Parathyroid adenoma (tissue), 2 donors: ENCODE measurements at regions not wholly inside any gene's neighbourhood (a gene's known extent, or its start where the extent isn't known, plus 50 kb on each side); places are given as distances from the start of the nearest gene placed in this dataset.
"Not testable (repeated sequence)": the region's sequence is repeated elsewhere in the genome, so short reads cannot be mapped to it uniquely, and the experiment has no call there.

ENCODE experiments used
- H2AFZ ChIP-seq: fragments of 300-600 bp; sonication (generic); one replicate; pipeline ENCODE4 v1.7.0; 2017; ENCODE audit warnings: antibody characterized with exemption, mild to moderate bottlenecking
- H3K27ac ChIP-seq: fragments of 300-600 bp; sonication (generic); one replicate; pipeline ENCODE4 v1.7.0; 2017
- H3K27me3 ChIP-seq: fragments of 300-600 bp; sonication (generic); one replicate; pipeline ENCODE4 v1.7.0; 2017; ENCODE audit warnings: low read length; ENCODE audit not compliant: control insufficient read depth, insufficient read depth
- H3K36me3 ChIP-seq: fragments of 300-600 bp; sonication (generic); one replicate; pipeline ENCODE4 v1.7.0; 2017; ENCODE audit warnings: low read length; ENCODE audit not compliant: control insufficient read depth, insufficient read depth
- H3K4me1 ChIP-seq: fragments of 300-600 bp; sonication (generic); one replicate; pipeline ENCODE4 v1.7.0; 2017; ENCODE audit warnings: control low read depth
- H3K4me2 ChIP-seq: fragments of 300-600 bp; sonication (generic); one replicate; pipeline ENCODE4 v1.7.0; 2017; ENCODE audit warnings: low read length
- H3K4me3 ChIP-seq: fragments of 300-600 bp; sonication (generic); one replicate; pipeline ENCODE4 v1.7.0; 2017; ENCODE audit warnings: low read depth, low read length
- H3K79me2 ChIP-seq: fragments of 300-600 bp; sonication (generic); one replicate; pipeline ENCODE4 v1.7.0; 2017; ENCODE audit warnings: control low read depth
- H3K9ac ChIP-seq: fragments of 300-600 bp; sonication (generic); one replicate; pipeline ENCODE4 v1.7.0; 2017; ENCODE audit warnings: mild to moderate bottlenecking
- H3K9me3 ChIP-seq: fragments of 300-600 bp; sonication (generic); one replicate; pipeline ENCODE4 v1.7.0; 2017; ENCODE audit warnings: low read length; ENCODE audit not compliant: control insufficient read depth
- CTCF ChIP-seq: fragments of 300-600 bp; sonication (generic); IDR thresholded peaks from one replicate; pipeline ENCODE4 v1.7.0; 2017; ENCODE audit warnings: antibody characterized with exemption, mild to moderate bottlenecking
- donor health status: primary hyperparathyroidism.

GRCh38 chr21:28391938-28392849, 600.5 kb downstream of the LTN1 start:
- Histone ChIP-seq H3K9me3 (no peaks in the 10 kb centered on the region), H3K4me1 (no peaks in the 10 kb centered on the region), H3K79me2 (no peaks in the 10 kb centered on the region), H3K4me2 (no peak overlapping the region), H3K27ac (no peak overlapping the region), H3K36me3 (no peaks in the 10 kb centered on the region), H3K4me3 (no peak overlapping the region), H2AFZ (no peak overlapping the region), H3K9ac (no peak overlapping the region), H3K27me3 (no peaks in the 10 kb centered on the region)
- no peak for TF ChIP-seq CTCF

GRCh38 chr21:28387220-28387619, 605.5 kb downstream of the LTN1 start:
- H3K4me3 ChIP-seq, result no peak overlapping the region

GRCh38 chr21:28385845-28386244, 606.8 kb downstream of the LTN1 start:
- H3K4me3 ChIP-seq, result no peak overlapping the region
- no peak overlapping the region for H2AFZ ChIP-seq
- no peaks in the 10 kb centered on the region for H3K27me3 ChIP-seq
- no peaks in the 10 kb centered on the region for H3K4me1 ChIP-seq
- no peak overlapping the region for H3K9ac ChIP-seq
- TF ChIP-seq CTCF, result no peak
- H3K79me2 ChIP-seq, result no peaks in the 10 kb centered on the region
- H3K27ac ChIP-seq, result no peak overlapping the region
- no peaks in the 10 kb centered on the region for H3K9me3 ChIP-seq
- H3K36me3 ChIP-seq, result no peaks in the 10 kb centered on the region
- no peak overlapping the region for H3K4me2 ChIP-seq

More at GRCh38 chr21:28387220-28387619, 605.5 kb downstream of the LTN1 start:
- H2AFZ ChIP-seq, result no peak overlapping the region
- no peaks in the 10 kb centered on the region for H3K36me3 ChIP-seq
- H3K4me2 ChIP-seq, result no peak overlapping the region
- no peak overlapping the region for H3K9ac ChIP-seq
- no peak overlapping the region for H3K27ac ChIP-seq
- no peaks in the 10 kb centered on the region for H3K79me2 ChIP-seq
- no peaks in the 10 kb centered on the region for H3K9me3 ChIP-seq
- no peak for TF ChIP-seq CTCF
- no peaks in the 10 kb centered on the region for H3K27me3 ChIP-seq
- H3K4me1 ChIP-seq, result no peaks in the 10 kb centered on the region

GRCh38 chr21:28381000-28381745, 611.5 kb downstream of the LTN1 start:
- H3K79me2 ChIP-seq, H3K4me1 ChIP-seq, H3K4me2 ChIP-seq, H3K27me3 ChIP-seq, H3K27ac ChIP-seq, H3K36me3 ChIP-seq, H3K4me3 ChIP-seq, H3K9me3 ChIP-seq, H2AFZ ChIP-seq, H3K9ac ChIP-seq: not testable (repeated sequence)

- Histone ChIP-seq H3K27me3 (no peaks in the 10 kb centered on the region), H3K79me2 (no peaks in the 10 kb centered on the region), H2AFZ (no peak overlapping the region), H3K36me3 (no peaks in the 10 kb centered on the region), H3K27ac (no peak overlapping the region), H3K9ac (no peak overlapping the region), H3K4me3 (no peak overlapping the region), H3K9me3 (no peaks in the 10 kb centered on the region), H3K4me2 (no peak overlapping the region), H3K4me1 (no peaks in the 10 kb centered on the region)
- no peak for TF ChIP-seq CTCF
Measured at GRCh38 chr21:28380241-28380640, 612.4 kb downstream of the LTN1 start.
